Duodenal mucosa (tissue), 2 donors: ENCODE measurements at regions not wholly inside any gene's neighbourhood (a gene's known extent, or its start where the extent isn't known, plus 50 kb on each side); places are given as distances from the start of the nearest gene placed in this dataset.

ENCODE experiments used
- H3K27ac ChIP-seq: one replicate; pipeline ENCODE4 v1.7.0; 2013; ENCODE audit warnings: low read depth, low read length
- H3K27me3 ChIP-seq, 2 donors: one replicate each; pipeline ENCODE4 v1.7.0; 2013; ENCODE audit warnings: low read length in 2 of 2, control low read depth in 1 of 2; ENCODE audit not compliant: insufficient read depth in 2 of 2, control insufficient read depth in 1 of 2
- H3K36me3 ChIP-seq, 2 donors: one replicate each; pipeline ENCODE4 v1.7.0; 2013; ENCODE audit warnings: low read length in 2 of 2, control low read depth in 1 of 2; ENCODE audit not compliant: insufficient read depth in 2 of 2, control insufficient read depth in 1 of 2
- H3K4me1 ChIP-seq, 2 donors: one replicate each; pipeline ENCODE4 v1.7.0; 2013; ENCODE audit warnings: low read length in 2 of 2, control low read depth in 1 of 2; ENCODE audit not compliant: insufficient read depth in 2 of 2, control insufficient read depth in 1 of 2
- H3K4me3 ChIP-seq, 2 donors: one replicate each; pipeline ENCODE4 v1.7.0; 2013; ENCODE audit warnings: low read length in 2 of 2, low read depth in 1 of 2
- H3K9ac ChIP-seq, 2 donors: one replicate each; pipeline ENCODE4 v1.7.0; 2013; ENCODE audit warnings: low read length in 2 of 2, low read depth in 1 of 2
- H3K9me3 ChIP-seq, 2 donors: one replicate each; pipeline ENCODE4 v1.7.0; 2013; ENCODE audit warnings: low read length in 2 of 2, control low read depth in 1 of 2; ENCODE audit not compliant: control insufficient read depth in 1 of 2

- Histone ChIP-seq H3K4me3 (no peak overlapping the region), H3K36me3 (no peaks in the 10 kb centered on the region), H3K27me3 (no peaks in the 10 kb centered on the region), H3K9me3 (no peaks in the 10 kb centered on the region), H3K4me1 (no peaks in the 10 kb centered on the region), H3K27ac (no peak overlapping the region), H3K9ac (no peak overlapping the region)
Observed at GRCh38 chr20:52497731-52498130, 306.2 kb upstream of the ZFP64 start.

- Histone ChIP-seq H3K36me3 (no peaks in the 10 kb centered on the region), H3K27ac (no peak overlapping the region), H3K9me3 (no peaks in the 10 kb centered on the region), H3K9ac (no peak overlapping the region), H3K27me3 (no peaks in the 10 kb centered on the region), H3K4me3 (no peak overlapping the region), H3K4me1 (no peaks in the 10 kb centered on the region)
Observed at GRCh38 chr20:52496191-52496590, 304.6 kb upstream of the ZFP64 start.

GRCh38 chr20:52494244-52494643 is 302.7 kb upstream of the ZFP64 start:
- Histone ChIP-seq H3K4me3 (no peak overlapping the region), H3K9me3 (no peaks in the 10 kb centered on the region), H3K9ac (no peak overlapping the region), H3K27ac (no peak overlapping the region), H3K4me1 (no peaks in the 10 kb centered on the region), H3K36me3 (no peaks in the 10 kb centered on the region), H3K27me3 (no peaks in the 10 kb centered on the region)

GRCh38 chr20:52493171-52493721 is 301.7 kb upstream of the ZFP64 start:
- peak overlapping the region in 1 of 2 donors; percentile 42 for H3K4me3 ChIP-seq
- H3K36me3 ChIP-seq: no peaks in the 10 kb centered on the region
- no peaks in the 10 kb centered on the region for H3K4me1 ChIP-seq
- H3K27me3 ChIP-seq: no peaks in the 10 kb centered on the region
- H3K9me3 ChIP-seq: no peaks in the 10 kb centered on the region
- no peak overlapping the region for H3K27ac ChIP-seq
- H3K9ac ChIP-seq: no peak overlapping the region

- Histone ChIP-seq H3K27ac (no peak overlapping the region), H3K4me3 (no peak overlapping the region), H3K9ac (no peak overlapping the region), H3K4me1 (no peaks in the 10 kb centered on the region), H3K36me3 (no peaks in the 10 kb centered on the region), H3K9me3 (no peaks in the 10 kb centered on the region), H3K27me3 (no peaks in the 10 kb centered on the region)
Observed at GRCh38 chr20:52490711-52491430, 299.3 kb upstream of the ZFP64 start.

GRCh38 chr20:52484438-52484837 is 292.9 kb upstream of the ZFP64 start:
- Histone ChIP-seq H3K27ac (no peak overlapping the region), H3K9ac (no peak overlapping the region), H3K27me3 (no peaks in the 10 kb centered on the region), H3K4me3 (no peak overlapping the region), H3K9me3 (no peaks in the 10 kb centered on the region), H3K4me1 (no peaks in the 10 kb centered on the region), H3K36me3 (no peaks in the 10 kb centered on the region)

GRCh38 chr20:52483382-52483781 is 291.8 kb upstream of the ZFP64 start:
- Histone ChIP-seq H3K4me1 (no peaks in the 10 kb centered on the region), H3K9ac (no peak overlapping the region), H3K27me3 (no peaks in the 10 kb centered on the region), H3K9me3 (no peaks in the 10 kb centered on the region), H3K36me3 (no peaks in the 10 kb centered on the region), H3K27ac (no peak overlapping the region), H3K4me3 (no peak overlapping the region)

GRCh38 chr20:52482044-52482443 is 290.5 kb upstream of the ZFP64 start:
- H3K9ac ChIP-seq: no peak overlapping the region
- H3K36me3 ChIP-seq: no peaks in the 10 kb centered on the region
- no peak overlapping the region for H3K27ac ChIP-seq
- no peak overlapping the region for H3K4me3 ChIP-seq
- H3K9me3 ChIP-seq: no peaks in the 10 kb centered on the region
- no peaks in the 10 kb centered on the region for H3K4me1 ChIP-seq
- no peaks in the 10 kb centered on the region for H3K27me3 ChIP-seq

GRCh38 chr20:52481443-52481842 is 289.9 kb upstream of the ZFP64 start:
- no peak overlapping the region for H3K4me3 ChIP-seq
- H3K27me3 ChIP-seq: no peaks in the 10 kb centered on the region
- H3K9ac ChIP-seq: no peak overlapping the region
- H3K4me1 ChIP-seq: no peaks in the 10 kb centered on the region
- H3K36me3 ChIP-seq: no peaks in the 10 kb centered on the region
- no peaks in the 10 kb centered on the region for H3K9me3 ChIP-seq
- no peak overlapping the region for H3K27ac ChIP-seq

- no peaks in the 10 kb centered on the region for H3K4me1 ChIP-seq
- H3K9ac ChIP-seq: no peak overlapping the region
- no peaks in the 10 kb centered on the region for H3K36me3 ChIP-seq
- no peak overlapping the region for H3K27ac ChIP-seq
- H3K27me3 ChIP-seq: no peaks in the 10 kb centered on the region
- no peak overlapping the region for H3K4me3 ChIP-seq
- H3K9me3 ChIP-seq: no peaks in the 10 kb centered on the region
Observed at GRCh38 chr20:52476074-52476750, 284.6 kb upstream of the ZFP64 start.
